Spleen (tissue), 7 donors: ENCODE measurements at regions not wholly inside any gene's neighbourhood (a gene's known extent, or its start where the extent isn't known, plus 50 kb on each side); places are given as distances from the start of the nearest gene placed in this dataset.

Experiments
- POLR2A ChIP-seq, 3 donors: fragments of 450-650 bp; IDR thresholded peaks; one replicate each; pipeline ENCODE4 v1.5.1; 2017; ENCODE audit warnings: antibody characterized with exemption in 3 of 3, mild to moderate bottlenecking in 1 of 3
- TF ChIP-seq, protein P1 (sequence below), 11 experiments: fragments of 200-600 bp in 7 of 11; fragments of 450-650 bp in 4 of 11; sonication (generic) in 4 of 11; IDR thresholded peaks in 8 of 11; conservative IDR thresholded peaks in 3 of 11; 1 replicate in 7 of 11; 2 replicates in 4 of 11; pipeline versions ENCODE4 v1.4.0 to v1.8.0; 2016 to 2021; ENCODE audit warnings: antibody characterized with exemption in 11 of 11, inconsistent platforms in 4 of 11, mild to moderate bottlenecking in 1 of 11
- donor health status: DM: no; HTN: no; CAD: no; lungs with moderate emphysema.
- donor health status: DM: no; HTN: no; CAD: no.
- donor health status: DM: no; HTN: no; CAD: no.

- TF ChIP-seq, protein P1, sequence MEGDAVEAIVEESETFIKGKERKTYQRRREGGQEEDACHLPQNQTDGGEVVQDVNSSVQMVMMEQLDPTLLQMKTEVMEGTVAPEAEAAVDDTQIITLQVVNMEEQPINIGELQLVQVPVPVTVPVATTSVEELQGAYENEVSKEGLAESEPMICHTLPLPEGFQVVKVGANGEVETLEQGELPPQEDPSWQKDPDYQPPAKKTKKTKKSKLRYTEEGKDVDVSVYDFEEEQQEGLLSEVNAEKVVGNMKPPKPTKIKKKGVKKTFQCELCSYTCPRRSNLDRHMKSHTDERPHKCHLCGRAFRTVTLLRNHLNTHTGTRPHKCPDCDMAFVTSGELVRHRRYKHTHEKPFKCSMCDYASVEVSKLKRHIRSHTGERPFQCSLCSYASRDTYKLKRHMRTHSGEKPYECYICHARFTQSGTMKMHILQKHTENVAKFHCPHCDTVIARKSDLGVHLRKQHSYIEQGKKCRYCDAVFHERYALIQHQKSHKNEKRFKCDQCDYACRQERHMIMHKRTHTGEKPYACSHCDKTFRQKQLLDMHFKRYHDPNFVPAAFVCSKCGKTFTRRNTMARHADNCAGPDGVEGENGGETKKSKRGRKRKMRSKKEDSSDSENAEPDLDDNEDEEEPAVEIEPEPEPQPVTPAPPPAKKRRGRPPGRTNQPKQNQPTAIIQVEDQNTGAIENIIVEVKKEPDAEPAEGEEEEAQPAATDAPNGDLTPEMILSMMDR (IDR thresholded peaks at IDR 0.05 in 8 of 11, conservative IDR thresholded peaks at IDR 0.05 in 3 of 11) = no peak
- no peak for TF ChIP-seq POLR2A (IDR thresholded peaks at IDR 0.05)
Measured at GRCh38 chr3:22366781-22367180, 615.8 kb upstream of the ZNF385D start.
